Neural crest cell (in vitro differentiated cells): ENCODE measurements at regions not wholly inside any gene's neighbourhood (a gene's known extent, or its start where the extent isn't known, plus 50 kb on each side); places are given as distances from the start of the nearest gene placed in this dataset.

ENCODE experiments used
- DNase-seq: peaks from one replicate; pipeline ENCODE4 v3.0.0; 2021; ENCODE audit warnings: low read depth, mixed read lengths, low spot score
- H3K27ac Mint-ChIP-seq: one replicate; pipeline ENCODE4 v1.8.0; 2021; ENCODE audit warnings: mild to moderate bottlenecking, mixed read lengths; ENCODE audit not compliant: unreplicated experiment
- H3K27me3 Mint-ChIP-seq: 2 replicates; pipeline ENCODE4 v1.8.0; 2021; ENCODE audit warnings: low read depth, mild to moderate bottlenecking, mixed read lengths
- H3K36me3 Mint-ChIP-seq: 2 replicates; pipeline ENCODE4 v1.8.0; 2021; ENCODE audit warnings: low read depth, mild to moderate bottlenecking, mixed read lengths
- H3K4me1 Mint-ChIP-seq: 2 replicates; pipeline ENCODE4 v1.8.0; 2021; ENCODE audit warnings: mixed read lengths
- H3K4me3 Mint-ChIP-seq: one replicate; pipeline ENCODE4 v1.8.0; 2021; ENCODE audit warnings: mild to moderate bottlenecking, mixed read lengths
- H3K9me3 Mint-ChIP-seq: 2 replicates; pipeline ENCODE4 v1.8.0; 2021; ENCODE audit warnings: mixed read lengths
- CTCF ChIP-seq: fragments of 200-600 bp; sonication (generic); conservative IDR thresholded peaks from 2 replicates; pipeline ENCODE4 v1.5.0; 2021; ENCODE audit warnings: antibody characterized with exemption, mild to moderate bottlenecking

- Mint-ChIP-seq H3K9me3 (peaks cover 9% of the 10 kb centered on the region), H3K27ac (no peak overlapping the region), H3K36me3 (no peaks in the 10 kb centered on the region), H3K4me1 (peaks cover 16% of the 10 kb centered on the region), H3K4me3 (no peak overlapping the region), H3K27me3 (no peaks in the 10 kb centered on the region)
- DNase-seq, result no peak
- TF ChIP-seq CTCF, result no peak
Observed at GRCh38 chr10:78642269-78642816, 426.4 kb upstream of the ZMIZ1 start.

GRCh38 chr10:78643513-78643912 lies 425.3 kb upstream of the ZMIZ1 start:
- no peaks in the 10 kb centered on the region for H3K36me3 Mint-ChIP-seq
- TF ChIP-seq CTCF, result no peak
- no peak overlapping the region for H3K4me3 Mint-ChIP-seq
- H3K4me1 Mint-ChIP-seq, result peaks cover 15% of the 10 kb centered on the region
- H3K27ac Mint-ChIP-seq, result no peak overlapping the region
- H3K27me3 Mint-ChIP-seq, result peaks cover 3% of the 10 kb centered on the region
- peaks cover 6% of the 10 kb centered on the region for H3K9me3 Mint-ChIP-seq
- DNase-seq, result no peak

- no peak for DNase-seq
- H3K27me3 Mint-ChIP-seq, result peaks cover 3% of the 10 kb centered on the region
- TF ChIP-seq CTCF, result no peak
Observed at GRCh38 chr10:78644550-78644949, 424.2 kb upstream of the ZMIZ1 start.

GRCh38 chr10:78645169-78645686 lies 423.5 kb upstream of the ZMIZ1 start:
- DNase-seq, result no peak
- no peak for TF ChIP-seq CTCF
- Mint-ChIP-seq H3K36me3 (no peaks in the 10 kb centered on the region), H3K27me3 (peaks cover 3% of the 10 kb centered on the region), H3K4me1 (peaks cover 17% of the 10 kb centered on the region), H3K4me3 (no peak overlapping the region), H3K9me3 (peaks cover 6% of the 10 kb centered on the region), H3K27ac (no peak overlapping the region)

More at GRCh38 chr10:78644550-78644949, 424.2 kb upstream of the ZMIZ1 start:
- Mint-ChIP-seq H3K4me1 (peaks cover 14% of the 10 kb centered on the region), H3K27ac (no peak overlapping the region), H3K9me3 (peaks cover 6% of the 10 kb centered on the region), H3K36me3 (no peaks in the 10 kb centered on the region), H3K4me3 (no peak overlapping the region)

- H3K9me3 Mint-ChIP-seq, result peaks cover 6% of the 10 kb centered on the region
Observed at GRCh38 chr10:78645975-78646374, 422.8 kb upstream of the ZMIZ1 start.

More at GRCh38 chr10:78645975-78646374, 422.8 kb upstream of the ZMIZ1 start:
- no peak for DNase-seq
- no peak for TF ChIP-seq CTCF
- H3K36me3 Mint-ChIP-seq, result no peaks in the 10 kb centered on the region
- peaks cover 15% of the 10 kb centered on the region for H3K4me1 Mint-ChIP-seq
- H3K4me3 Mint-ChIP-seq, result no peak overlapping the region
- peaks cover 3% of the 10 kb centered on the region for H3K27me3 Mint-ChIP-seq
- no peak overlapping the region for H3K27ac Mint-ChIP-seq
